H1 (cell line): ENCODE measurements at regions not wholly inside any gene's neighbourhood (a gene's known extent, or its start where the extent isn't known, plus 50 kb on each side); places are given as distances from the start of the nearest gene placed in this dataset.

ENCODE experiments used
- CTCF ChIA-PET: fragments of 300-600 bp; sonication (Branson Sonifier 250); formaldehyde crosslinking; loops from one replicate; lab custom pipeline; 2021; ENCODE audit not compliant: partially characterized antibody; lab: Charles Lee
- POLR2A ChIA-PET: fragments of 300-600 bp; sonication (Branson Sonifier 250); formaldehyde crosslinking; loops from one replicate; lab custom pipeline; 2021; ENCODE audit warnings: inconsistent platforms; ENCODE audit not compliant: partially characterized antibody; lab: Charles Lee
- DNase-seq, 2 experiments: peaks; one replicate each; pipeline versions ENCODE4 v3.0.0 to v3.0.0-alpha.2; 2010 to 2022; ENCODE audit warnings: low spot score in 2 of 2, low read depth in 1 of 2, mixed read lengths in 1 of 2
- FAIRE-seq: peaks from 2 replicates; lab custom pipeline; 2011; peaks lifted over from hg19 to GRCh38; lab: Jason Lieb, UNC
- H2AFZ ChIP-seq: 2 replicates; pipeline ENCODE4 v1.8.1; 2012; ENCODE audit warnings: low read length, inconsistent platforms
- H2AK5ac ChIP-seq: 2 replicates; pipeline ENCODE4 v1.6.1; 2013; ENCODE audit warnings: low read depth, low read length
- H2BK120ac ChIP-seq: replicated peaks from 2 replicates; pipeline ENCODE3; 2013; ENCODE audit warnings: low read depth, low read length, inconsistent platforms
- H2BK12ac ChIP-seq: 2 replicates; pipeline ENCODE4 v1.6.1; 2013; ENCODE audit warnings: low read depth, low read length
- H2BK15ac ChIP-seq: 2 replicates; pipeline ENCODE4 v1.6.1; 2013; ENCODE audit warnings: low read length
- H2BK20ac ChIP-seq: 2 replicates; pipeline ENCODE4 v1.6.1; 2013; ENCODE audit warnings: low read length
- H2BK5ac ChIP-seq: 2 replicates; pipeline ENCODE4 v1.6.1; 2013; ENCODE audit warnings: low read depth, low read length
- H3K14ac ChIP-seq: 2 replicates; pipeline ENCODE4 v1.6.1; 2013; ENCODE audit warnings: inconsistent platforms; ENCODE audit not compliant: insufficient read length
- H3K18ac ChIP-seq: 2 replicates; pipeline ENCODE4 v1.6.1; 2013; ENCODE audit warnings: low read length; ENCODE audit errors: extremely low read depth
- H3K23ac ChIP-seq: 2 replicates; pipeline ENCODE4 v1.6.1; 2013; ENCODE audit warnings: inconsistent platforms; ENCODE audit not compliant: insufficient read length
- H3K23me2 ChIP-seq: 2 replicates; pipeline ENCODE4 v1.6.1; 2013; ENCODE audit warnings: low read depth, low read length
- H3K27ac ChIP-seq: 2 replicates; pipeline ENCODE4 v1.6.1; 2011; ENCODE audit warnings: low read depth, low read length, inconsistent platforms
- H3K27me3 ChIP-seq, 4 experiments: replicated peaks in 1 of 4; 1 replicate in 1 of 4; 2 replicates in 3 of 4; pipeline versions ENCODE4 v1.6.1 to v1.8.1; 2011 to 2013; ENCODE audit warnings: low read length in 3 of 4, mild to moderate bottlenecking in 3 of 4, inconsistent platforms in 2 of 4, mixed read lengths in 2 of 4, moderate library complexity in 1 of 4; ENCODE audit not compliant: control insufficient read depth in 3 of 4, insufficient read depth in 3 of 4; ENCODE audit errors: extremely low read depth in 1 of 4
- H3K36me3 ChIP-seq, 4 experiments: 2 replicates each; pipeline versions ENCODE4 v1.6.1 to v1.8.1; 2011 to 2013; ENCODE audit warnings: mild to moderate bottlenecking in 4 of 4, low read length in 3 of 4, moderate library complexity in 2 of 4, control low read depth in 1 of 4, inconsistent platforms in 1 of 4; ENCODE audit not compliant: insufficient read depth in 4 of 4, control insufficient read depth in 2 of 4
- H3K4ac ChIP-seq: replicated peaks from 2 replicates; pipeline ENCODE3; 2013; ENCODE audit warnings: low read length, low read depth, mixed read lengths, inconsistent platforms; ENCODE audit not compliant: insufficient read length
- H3K4me1 ChIP-seq, 4 experiments: replicated peaks in 1 of 4; 1 replicate in 1 of 4; 2 replicates in 3 of 4; pipeline versions ENCODE4 v1.6.1 to v1.8.1; 2011 to 2013; ENCODE audit warnings: low read length in 3 of 4, inconsistent platforms in 2 of 4, mixed read lengths in 1 of 4; ENCODE audit not compliant: insufficient read depth in 4 of 4, control insufficient read depth in 3 of 4
- H3K4me2 ChIP-seq, 2 experiments: 2 replicates each; pipeline versions ENCODE4 v1.6.1 to v1.8.1; 2011 to 2013; ENCODE audit warnings: low read depth in 2 of 2, low read length in 2 of 2, control low read depth in 1 of 2, inconsistent platforms in 1 of 2, mild to moderate bottlenecking in 1 of 2; ENCODE audit not compliant: insufficient read depth in 1 of 2
- H3K4me3 ChIP-seq, 4 experiments: fragments of 200-600, 300-600 bp in 1 of 4; sonication (generic), shearing (Covaris generic), sonication (Bioruptor Twin) in 1 of 4; 2 replicates each; pipeline versions ENCODE4 v1.5.1 to v1.8.1; 2011 to 2016; ENCODE audit warnings: low read length in 4 of 4, low read depth in 3 of 4, control low read depth in 2 of 4, inconsistent platforms in 2 of 4, mild to moderate bottlenecking in 2 of 4, mixed read lengths in 1 of 4, moderate library complexity in 1 of 4; ENCODE audit not compliant: insufficient read depth in 2 of 4; ENCODE audit errors: extremely low read depth in 1 of 4
- H3K56ac ChIP-seq: replicated peaks from 2 replicates; pipeline ENCODE3; 2013; ENCODE audit warnings: low read depth, mild to moderate bottlenecking, mixed read lengths, low read length, inconsistent platforms; ENCODE audit not compliant: insufficient read length
- H3K79me1 ChIP-seq: 2 replicates; pipeline ENCODE4 v1.6.1; 2013; ENCODE audit warnings: low read depth, low read length, control low read depth
- H3K79me2 ChIP-seq, 2 experiments: 2 replicates each; pipeline versions ENCODE4 v1.6.1 to v1.8.1; 2012 to 2013; ENCODE audit warnings: low read length in 2 of 2, mild to moderate bottlenecking in 2 of 2, inconsistent platforms in 1 of 2; ENCODE audit not compliant: insufficient read depth in 2 of 2, control insufficient read depth in 1 of 2
- H3K9ac ChIP-seq, 4 experiments: replicated peaks in 1 of 4; 1 replicate in 1 of 4; 2 replicates in 3 of 4; pipeline versions ENCODE4 v1.6.1 to v1.8.1; 2011 to 2013; ENCODE audit warnings: low read depth in 3 of 4, low read length in 3 of 4, control low read depth in 2 of 4, mild to moderate bottlenecking in 2 of 4, moderate library complexity in 2 of 4, inconsistent platforms in 1 of 4; ENCODE audit errors: extremely low read depth in 1 of 4
- H3K9me3 ChIP-seq, 2 experiments: 2 replicates each; pipeline versions ENCODE4 v1.6.1 to v1.8.1; 2012 to 2013; ENCODE audit warnings: mild to moderate bottlenecking in 2 of 2, moderate library complexity in 2 of 2, control low read depth in 1 of 2, inconsistent platforms in 1 of 2, low read depth in 1 of 2, low read length in 1 of 2, mixed read lengths in 1 of 2; ENCODE audit not compliant: insufficient read depth in 2 of 2
- H4K20me1 ChIP-seq, 2 experiments: replicated peaks in 1 of 2; 2 replicates each; pipeline versions ENCODE3 to v1.8.1; 2011 to 2013; ENCODE audit warnings: inconsistent platforms in 2 of 2, low read length in 2 of 2, mild to moderate bottlenecking in 1 of 2; ENCODE audit not compliant: insufficient read depth in 2 of 2, control insufficient read depth in 1 of 2
- H4K5ac ChIP-seq: 2 replicates; pipeline ENCODE4 v1.6.1; 2013; ENCODE audit warnings: low read length, low read depth, mixed read lengths, inconsistent platforms; ENCODE audit not compliant: insufficient read length
- H4K8ac ChIP-seq: 2 replicates; pipeline ENCODE4 v1.8.0; 2013; ENCODE audit warnings: mild to moderate bottlenecking, moderate library complexity, low read length, inconsistent platforms; ENCODE audit not compliant: insufficient read depth; ENCODE audit errors: extremely low read depth
- H4K91ac ChIP-seq: replicated peaks from 2 replicates; pipeline ENCODE3; 2013; ENCODE audit warnings: low read length, mixed read lengths, inconsistent platforms; ENCODE audit not compliant: insufficient read length
- FOSL1 ChIP-seq: IDR thresholded peaks from 2 replicates; pipeline ENCODE4 v1.6.1; 2011; ENCODE audit warnings: mild to moderate bottlenecking, low read depth, low read length, moderate library complexity; ENCODE audit not compliant: insufficient read depth
- HDAC2 ChIP-seq, 2 experiments: fragments of 300-600 bp in 1 of 2; sonication (generic) in 1 of 2; IDR thresholded peaks; 2 replicates each; pipeline ENCODE4 v1.6.1; 2011 to 2012; ENCODE audit warnings: low read depth in 2 of 2, low read length in 2 of 2, mild to moderate bottlenecking in 2 of 2, moderate library complexity in 2 of 2, borderline replicate concordance in 1 of 2, inconsistent platforms in 1 of 2
- JUN ChIP-seq: IDR thresholded peaks from 2 replicates; pipeline ENCODE4 v1.6.1; 2011; ENCODE audit warnings: low read depth, mild to moderate bottlenecking, improper control_type of control experiment, low read length
- JUND ChIP-seq: IDR thresholded peaks from 2 replicates; pipeline ENCODE4 v1.6.1; 2011; ENCODE audit warnings: mild to moderate bottlenecking, improper control_type of control experiment, low read length
- KDM5A ChIP-seq: fragments of 200-600 bp; IDR thresholded peaks from 2 replicates; pipeline ENCODE4 v1.7.1; 2012; ENCODE audit warnings: mild to moderate bottlenecking, low read length, inconsistent platforms, mixed read lengths
- POLR2A ChIP-seq, 2 experiments: IDR thresholded peaks; 1 replicate in 1 of 2; 2 replicates in 1 of 2; pipeline ENCODE4 v1.6.1; 2011; ENCODE audit warnings: low read depth in 2 of 2, low read length in 2 of 2, mild to moderate bottlenecking in 2 of 2; ENCODE audit errors: control extremely low read depth in 1 of 2
- POU5F1 ChIP-seq: IDR thresholded peaks from 2 replicates; pipeline ENCODE4 v1.6.1; 2011; ENCODE audit warnings: low read depth, mild to moderate bottlenecking, low read length, moderate library complexity
- RNF2 ChIP-seq: fragments of 200-900, 300-1000 bp; sonication (generic); IDR thresholded peaks from 2 replicates; pipeline ENCODE4 v1.7.1; 2016; ENCODE audit warnings: borderline replicate concordance, low read depth, mild to moderate bottlenecking, antibody characterized with exemption, low read length; ENCODE audit not compliant: poor library complexity, severe bottlenecking; ENCODE audit errors: missing control alignments
- SAP30 ChIP-seq: fragments of 300-600 bp; sonication (generic); IDR thresholded peaks from 2 replicates; pipeline ENCODE4 v1.7.1; 2012; ENCODE audit warnings: low read length, moderate library complexity, mild to moderate bottlenecking, inconsistent platforms; ENCODE audit not compliant: insufficient read depth, insufficient replicate concordance
- SIX5 ChIP-seq: IDR thresholded peaks from 2 replicates; pipeline ENCODE4 v1.6.1; 2011; ENCODE audit warnings: mild to moderate bottlenecking, low read depth, low read length
- TBP ChIP-seq: IDR thresholded peaks from 2 replicates; pipeline ENCODE4 v1.6.1; 2011; ENCODE audit warnings: low read depth, low read length, improper control_type of control experiment
- WGBS, 2 experiments: shearing (Covaris generic) in 1 of 2; methylation state at CpG; one replicate each; pipeline versions ENCODE4 v1.1.6 to v1.1.7; 2013 to 2015; ENCODE audit warnings: low lambda C conversion rate in 2 of 2, mixed read lengths in 2 of 2, inconsistent platforms in 1 of 2, low coverage in 1 of 2, missing lambda C conversion rate in 1 of 2; ENCODE audit not compliant: insufficient replicate concordance in 2 of 2, insufficient coverage in 1 of 2, insufficient read length in 1 of 2; ENCODE audit errors: extremely low coverage in 1 of 2, missing lambda C conversion rate in 1 of 2; 5-methylcytosine and 5-hydroxymethylcytosine counted together
- TF ChIP-seq, protein P1 (sequence below): IDR thresholded peaks from 2 replicates; pipeline ENCODE4 v1.6.1; 2012; ENCODE audit warnings: low read length, inconsistent platforms

DNA sequence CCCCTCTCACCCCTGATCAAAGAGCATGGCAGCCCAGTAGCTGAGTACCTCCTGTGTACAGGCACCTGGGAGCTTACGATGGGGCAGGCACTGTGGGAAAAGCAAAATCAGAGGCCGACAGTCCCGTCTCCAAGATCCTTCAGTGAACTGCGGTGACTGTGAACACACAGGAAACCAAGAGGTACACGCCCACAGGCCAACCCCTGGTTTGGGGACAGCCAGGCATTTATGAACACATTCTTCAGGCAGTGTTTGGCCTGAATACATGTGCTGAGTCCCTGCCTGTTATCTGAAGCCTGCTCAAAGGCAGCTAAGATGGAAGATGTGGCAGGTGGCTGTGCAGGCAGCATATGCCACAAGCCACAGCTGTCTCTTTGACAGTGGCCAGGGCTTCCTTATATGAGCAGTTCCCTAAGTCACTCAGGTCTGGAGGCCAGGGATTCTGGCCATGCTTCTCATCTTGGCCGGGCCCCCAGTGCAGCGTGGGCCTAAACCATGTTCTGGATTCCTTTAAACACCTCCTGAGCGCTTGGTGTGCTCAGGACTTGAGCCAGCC is 123.6 kb downstream of the UQCRFS1 start:
- ChIA-PET CTCF (interaction anchor here (0.7 to 1.8 kb wide), 4 partner anchors 8 to 30 kb away, joined by 3 to 5 read pairs (median 3); no protein-coding TSS in a partner anchor), POLR2A (interaction anchor here (1.0 kb wide), 1 partner anchor 16 kb away, joined by 3 read pairs; no protein-coding TSS in a partner anchor)
- FAIRE-seq (no peak), DNase-seq (no peak)
- Histone ChIP-seq H2BK20ac (no peak overlapping the region), H2BK5ac (no peak overlapping the region), H2BK120ac (no peak overlapping the region), H3K56ac (no peak overlapping the region), H3K79me2 (no peaks in the 10 kb centered on the region), H4K8ac (no peak overlapping the region), H3K27ac (no peak overlapping the region), H3K14ac (no peak overlapping the region), H3K9me3 (no peaks in the 10 kb centered on the region), H4K5ac (no peak overlapping the region), H2BK15ac (no peak overlapping the region; the same call in 1 of the 2 replicates), H3K27me3 (no peaks in the 10 kb centered on the region), H3K4ac (no peak overlapping the region), H4K91ac (peak overlapping the region; percentile 35), H3K4me3 (no peak overlapping the region), H3K4me1 (peaks cover 0 to 7% (median 1%) of the 10 kb centered on the region in 4 experiments; a peak in 4 of 7 replicates), H3K23ac (no peak overlapping the region), H2BK12ac (no peak overlapping the region), H3K9ac (no peak overlapping the region), H3K36me3 (no peaks in the 10 kb centered on the region), H4K20me1 (no peaks in the 10 kb centered on the region), H3K79me1 (no peaks in the 10 kb centered on the region), H3K18ac (no peak overlapping the region), H2AFZ (no peak overlapping the region), H2AK5ac (0 out of 2 replicates have a peak overlapping the region, but pooled peaks have one; percentile 39), H3K4me2 (no peak overlapping the region), H3K23me2 (no peaks in the 10 kb centered on the region)
- WGBS, 2 experiments = 96% methylated on average over 8 of the region's 8 CpGs; no CpG with 5 or more reads in 1 of the 2 experiments
- TF ChIP-seq, protein P1, sequence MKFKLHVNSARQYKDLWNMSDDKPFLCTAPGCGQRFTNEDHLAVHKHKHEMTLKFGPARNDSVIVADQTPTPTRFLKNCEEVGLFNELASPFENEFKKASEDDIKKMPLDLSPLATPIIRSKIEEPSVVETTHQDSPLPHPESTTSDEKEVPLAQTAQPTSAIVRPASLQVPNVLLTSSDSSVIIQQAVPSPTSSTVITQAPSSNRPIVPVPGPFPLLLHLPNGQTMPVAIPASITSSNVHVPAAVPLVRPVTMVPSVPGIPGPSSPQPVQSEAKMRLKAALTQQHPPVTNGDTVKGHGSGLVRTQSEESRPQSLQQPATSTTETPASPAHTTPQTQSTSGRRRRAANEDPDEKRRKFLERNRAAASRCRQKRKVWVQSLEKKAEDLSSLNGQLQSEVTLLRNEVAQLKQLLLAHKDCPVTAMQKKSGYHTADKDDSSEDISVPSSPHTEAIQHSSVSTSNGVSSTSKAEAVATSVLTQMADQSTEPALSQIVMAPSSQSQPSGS = no peak
- TF ChIP-seq SAP30 (no peak), JUN (no peak), RNF2 (no peak), POLR2A (IDR thresholded peaks at IDR 0.05; ENCODE audit: control extremely low read depth in 1 of 2, low read depth in 2 of 2, low read length in 2 of 2) (no peak), JUND (no peak), TBP (no peak), POU5F1 (no peak), HDAC2 (IDR thresholded peaks at IDR 0.05; ENCODE audit: borderline replicate concordance in 1 of 2, low read depth in 2 of 2, low read length in 2 of 2) (no peak), FOSL1 (no peak), SIX5 (no peak), KDM5A (no peak)
